HCT116 (cell line): ENCODE measurements at regions not wholly inside any gene's neighbourhood (a gene's known extent, or its start where the extent isn't known, plus 50 kb on each side); places are given as distances from the start of the nearest gene placed in this dataset.

Experiments
- ATAC-seq: fragments of 200-7000 bp; cut with Tn5 transposase; 2 replicates; pipeline ENCODE4 v1.9.1; 2020; ENCODE audit warnings: mild to moderate bottlenecking, moderate library complexity
- BruUV-seq: library from RNA; stranded (reverse); fragments of 400-500 nt; replicated peaks from 2 replicates; lab custom pipeline; 2021; lab: Mats Ljungman, UMichigan
- CTCF ChIA-PET: fragments of 300-600 bp; sonication (Branson Sonifier 250); formaldehyde crosslinking; loops from one replicate; lab custom pipeline; 2021; ENCODE audit warnings: antibody characterized with exemption; lab: Charles Lee
- POLR2A ChIA-PET: fragments of 300-600, 350-600 bp; sonication (Branson Sonifier 250); formaldehyde crosslinking; loops from one replicate; lab custom pipeline; 2021; ENCODE audit warnings: antibody characterized with exemption; lab: Charles Lee
- RAD21 ChIA-PET, 2 experiments: fragments of 300-600 bp; sonication (Branson Sonifier 250); formaldehyde crosslinking; loops; one replicate each; lab custom pipeline; 2023; ENCODE audit warnings: low total read pairs in 2 of 2; ENCODE audit not compliant: uncharacterized antibody in 2 of 2, unreplicated experiment in 2 of 2, low non-redundant PET in 1 of 2; lab: Charles Lee
- DNase-seq: peaks from one replicate; pipeline ENCODE4 v3.0.0-alpha.2; 2010; ENCODE audit warnings: low read depth, low spot score
- H2AFZ ChIP-seq: fragments of 200-600 bp; shearing (Covaris generic), sonication (generic); 2 replicates; pipeline ENCODE4 v1.6.1; 2017; ENCODE audit warnings: low read depth, mixed run types, mixed read lengths, antibody characterized with exemption, low read length; ENCODE audit not compliant: poor library complexity, severe bottlenecking
- H3K27ac ChIP-seq: 2 replicates; pipeline ENCODE4 v1.5.1; 2012; ENCODE audit warnings: low read depth, low read length
- H3K27me3 ChIP-seq: fragments of 200-600 bp; sonication (generic); 2 replicates; pipeline ENCODE4 v1.6.1; 2016; ENCODE audit warnings: mixed run types, low read length, mixed read lengths; ENCODE audit not compliant: insufficient read depth
- H3K36me3 ChIP-seq, 2 experiments: fragments of 200-500 bp in 1 of 2; fragments of 200-600 bp in 1 of 2; sonication (Bioruptor generic) in 1 of 2; sonication (generic) in 1 of 2; 2 replicates each; pipeline versions ENCODE4 v1.5.1 to v1.6.1; 2014 to 2016; ENCODE audit warnings: low read length in 2 of 2, inconsistent platforms in 1 of 2, mixed read lengths in 1 of 2, mixed run types in 1 of 2; ENCODE audit not compliant: insufficient read depth in 2 of 2, control insufficient read depth in 1 of 2
- H3K4me1 ChIP-seq, 2 experiments: fragments of 200-600 bp in 1 of 2; sonication (generic) in 1 of 2; 2 replicates each; pipeline versions ENCODE4 v1.5.1 to v1.6.1; 2012 to 2017; ENCODE audit warnings: low read length in 2 of 2, inconsistent platforms in 1 of 2, mild to moderate bottlenecking in 1 of 2, mixed read lengths in 1 of 2, mixed run types in 1 of 2, moderate library complexity in 1 of 2; ENCODE audit not compliant: insufficient read depth in 2 of 2, control insufficient read depth in 1 of 2
- H3K4me2 ChIP-seq: fragments of 200-600 bp; sonication (generic); 2 replicates; pipeline ENCODE4 v1.6.1; 2017; ENCODE audit warnings: mixed run types, low read length, mixed read lengths
- H3K4me3 ChIP-seq, 2 experiments: fragments of 200-600 bp in 1 of 2; sonication (generic) in 1 of 2; replicated peaks in 1 of 2; 2 replicates each; pipeline ENCODE4 v1.5.1; 2011 to 2016; ENCODE audit warnings: low read length in 2 of 2, control low read depth in 1 of 2, low read depth in 1 of 2, mild to moderate bottlenecking in 1 of 2, mixed read lengths in 1 of 2, mixed run types in 1 of 2
- H3K79me2 ChIP-seq: fragments of 200-600 bp; sonication (generic); 2 replicates; pipeline ENCODE4 v1.6.1; 2017; ENCODE audit warnings: mild to moderate bottlenecking, mixed run types, low read length, moderate library complexity, mixed read lengths; ENCODE audit not compliant: insufficient read depth
- H3K9ac ChIP-seq: fragments of 200-600 bp; sonication (generic); 2 replicates; pipeline ENCODE4 v1.6.1; 2016; ENCODE audit warnings: low read length, mixed read lengths
- H3K9me2 ChIP-seq: fragments of 200-600 bp; sonication (generic), shearing (Covaris generic); 2 replicates; pipeline ENCODE4 v1.6.1; 2017; ENCODE audit warnings: mixed run types, mild to moderate bottlenecking, moderate library complexity; ENCODE audit not compliant: insufficient read depth
- H3K9me3 ChIP-seq, 2 experiments: fragments of 200-500 bp in 1 of 2; fragments of 200-600 bp in 1 of 2; sonication (Bioruptor generic) in 1 of 2; sonication (generic) in 1 of 2; 2 replicates each; pipeline ENCODE4 v1.6.1; 2014 to 2017; ENCODE audit warnings: low read length in 2 of 2, mixed read lengths in 2 of 2, inconsistent platforms in 1 of 2, low read depth in 1 of 2, mild to moderate bottlenecking in 1 of 2, mixed run types in 1 of 2, moderate library complexity in 1 of 2; ENCODE audit not compliant: control insufficient read depth in 1 of 2, insufficient read depth in 1 of 2
- H4K20me1 ChIP-seq: fragments of 200-600 bp; sonication (generic), shearing (Covaris generic); 2 replicates; pipeline ENCODE4 v1.6.1; 2017; ENCODE audit warnings: mixed run types, mild to moderate bottlenecking, moderate library complexity; ENCODE audit not compliant: insufficient read depth
- CEBPB ChIP-seq: IDR thresholded peaks from 2 replicates; pipeline ENCODE4 v1.6.1; 2012; ENCODE audit warnings: low read depth
- EGR1 ChIP-seq: IDR thresholded peaks from 2 replicates; pipeline ENCODE4 v1.6.1; 2012; ENCODE audit warnings: low read depth
- EZH2 ChIP-seq: fragments of 200-600 bp; sonication (generic); IDR thresholded peaks from 2 replicates; pipeline ENCODE4 v1.6.1; 2017; ENCODE audit warnings: antibody characterized with exemption, mixed run types
- EZH2phosphoT487 ChIP-seq: fragments of 200-600 bp; IDR thresholded peaks from 2 replicates; pipeline ENCODE4 v1.6.1; 2018; ENCODE audit warnings: antibody characterized with exemption, borderline replicate concordance
- FOSL1 ChIP-seq: IDR thresholded peaks from 2 replicates; pipeline ENCODE4 v1.6.1; 2012; ENCODE audit warnings: low read depth
- JUND ChIP-seq: IDR thresholded peaks from 2 replicates; pipeline ENCODE4 v1.6.1; 2012
- MAX ChIP-seq: IDR thresholded peaks from 2 replicates; pipeline ENCODE4 v1.6.1; 2012
- POLR2A ChIP-seq: IDR thresholded peaks from 2 replicates; pipeline ENCODE4 v1.7.0; 2011; ENCODE audit warnings: borderline replicate concordance; ENCODE audit not compliant: insufficient read depth, insufficient read length; ENCODE audit errors: extremely low read depth
- POLR2AphosphoS5 ChIP-seq: IDR thresholded peaks from 2 replicates; pipeline ENCODE4 v1.6.1; 2011; ENCODE audit warnings: mild to moderate bottlenecking, low read depth, low read length, moderate library complexity
- RAD21 ChIP-seq: IDR thresholded peaks from 2 replicates; pipeline ENCODE4 v1.6.1; 2012; ENCODE audit warnings: low read depth, mild to moderate bottlenecking
- SIN3A ChIP-seq: IDR thresholded peaks from 2 replicates; pipeline ENCODE4 v1.6.1; 2012; ENCODE audit warnings: low read depth
- SP1 ChIP-seq: IDR thresholded peaks from 2 replicates; pipeline ENCODE4 v1.6.1; 2012; ENCODE audit warnings: low read depth
- SRF ChIP-seq: IDR thresholded peaks from 2 replicates; pipeline ENCODE4 v1.6.1; 2012; ENCODE audit warnings: low read depth
- TCF7L2 ChIP-seq: IDR thresholded peaks from 2 replicates; pipeline ENCODE4 v1.7.0; 2011; ENCODE audit warnings: borderline replicate concordance, inconsistent platforms; ENCODE audit not compliant: insufficient read depth, insufficient read length; ENCODE audit errors: extremely low read depth
- YY1 ChIP-seq: IDR thresholded peaks from 2 replicates; pipeline ENCODE4 v1.6.1; 2011; ENCODE audit warnings: low read length, low read depth, moderate library complexity, mild to moderate bottlenecking; ENCODE audit not compliant: insufficient replicate concordance; ENCODE audit errors: extremely low read depth
- ZFX ChIP-seq: fragments of 450-650 bp; IDR thresholded peaks from 2 replicates; pipeline ENCODE4 v1.6.1; 2017
- intact Hi-C: fragments of 100-400 bp; cut with micrococcal nuclease; formaldehyde crosslinking; loops from 2 replicates; pipeline ENCODE4 v1.10.0; 2022
- TF ChIP-seq, protein P1 (sequence below): IDR thresholded peaks from 2 replicates; pipeline ENCODE4 v1.6.1; 2012
- TF ChIP-seq, protein P2 (sequence below): IDR thresholded peaks from 2 replicates; pipeline ENCODE4 v1.6.1; 2012; ENCODE audit warnings: low read depth
- TF ChIP-seq, protein P3 (sequence below): IDR thresholded peaks from 2 replicates; pipeline ENCODE4 v1.6.1; 2011; ENCODE audit warnings: mild to moderate bottlenecking, low read length, moderate library complexity; ENCODE audit not compliant: insufficient replicate concordance; ENCODE audit errors: extremely low read depth

DNA sequence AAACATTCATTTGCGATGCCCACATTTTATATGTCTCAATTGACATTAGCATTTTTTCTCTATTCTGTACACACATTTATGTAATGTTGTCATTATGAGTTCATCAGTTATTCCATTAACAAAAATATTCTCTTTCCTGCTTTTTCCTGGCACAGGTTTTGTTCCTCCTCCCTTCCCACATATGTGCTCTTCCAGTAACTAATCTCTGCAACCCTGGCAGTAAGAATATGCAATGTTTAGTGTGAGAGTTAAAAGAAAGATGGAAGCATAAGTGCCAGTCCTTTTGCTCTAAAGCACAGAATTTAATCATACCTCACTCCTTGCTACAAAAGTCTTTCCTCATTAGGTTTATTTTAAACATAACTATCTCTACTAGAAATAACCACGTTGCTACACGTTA, 155.8 kb upstream of the ERBB4 start:
- BruUV-seq: no TSS peak

More for the DNA sequence above, 155.8 kb upstream of the ERBB4 start:
- Histone ChIP-seq H3K9me2 (no peaks in the 10 kb centered on the region), H3K4me2 (no peak overlapping the region), H3K27me3 (no peaks in the 10 kb centered on the region), H3K9ac (no peak overlapping the region), H4K20me1 (no peaks in the 10 kb centered on the region), H3K4me1 (no peaks in the 10 kb centered on the region), H3K36me3 (no peaks in the 10 kb centered on the region), H2AFZ (no peak overlapping the region), H3K79me2 (no peaks in the 10 kb centered on the region), H3K9me3 (no peaks in the 10 kb centered on the region), H3K27ac (no peak overlapping the region), H3K4me3 (no peak overlapping the region)
- intact Hi-C loops: no loop called here
- ChIA-PET RAD21 (no interaction called here), POLR2A (no interaction called here), CTCF (no interaction called here)
- no peak for TF ChIP-seq POLR2A
- TF ChIP-seq FOSL1: no peak
- TF ChIP-seq ZFX: no peak
- TF ChIP-seq SRF: no peak
- no peak for TF ChIP-seq EGR1
- no peak for TF ChIP-seq RAD21
- no peak for TF ChIP-seq EZH2
- TF ChIP-seq, protein P1, sequence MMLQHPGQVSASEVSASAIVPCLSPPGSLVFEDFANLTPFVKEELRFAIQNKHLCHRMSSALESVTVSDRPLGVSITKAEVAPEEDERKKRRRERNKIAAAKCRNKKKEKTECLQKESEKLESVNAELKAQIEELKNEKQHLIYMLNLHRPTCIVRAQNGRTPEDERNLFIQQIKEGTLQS: no peak
- TF ChIP-seq, protein P2, sequence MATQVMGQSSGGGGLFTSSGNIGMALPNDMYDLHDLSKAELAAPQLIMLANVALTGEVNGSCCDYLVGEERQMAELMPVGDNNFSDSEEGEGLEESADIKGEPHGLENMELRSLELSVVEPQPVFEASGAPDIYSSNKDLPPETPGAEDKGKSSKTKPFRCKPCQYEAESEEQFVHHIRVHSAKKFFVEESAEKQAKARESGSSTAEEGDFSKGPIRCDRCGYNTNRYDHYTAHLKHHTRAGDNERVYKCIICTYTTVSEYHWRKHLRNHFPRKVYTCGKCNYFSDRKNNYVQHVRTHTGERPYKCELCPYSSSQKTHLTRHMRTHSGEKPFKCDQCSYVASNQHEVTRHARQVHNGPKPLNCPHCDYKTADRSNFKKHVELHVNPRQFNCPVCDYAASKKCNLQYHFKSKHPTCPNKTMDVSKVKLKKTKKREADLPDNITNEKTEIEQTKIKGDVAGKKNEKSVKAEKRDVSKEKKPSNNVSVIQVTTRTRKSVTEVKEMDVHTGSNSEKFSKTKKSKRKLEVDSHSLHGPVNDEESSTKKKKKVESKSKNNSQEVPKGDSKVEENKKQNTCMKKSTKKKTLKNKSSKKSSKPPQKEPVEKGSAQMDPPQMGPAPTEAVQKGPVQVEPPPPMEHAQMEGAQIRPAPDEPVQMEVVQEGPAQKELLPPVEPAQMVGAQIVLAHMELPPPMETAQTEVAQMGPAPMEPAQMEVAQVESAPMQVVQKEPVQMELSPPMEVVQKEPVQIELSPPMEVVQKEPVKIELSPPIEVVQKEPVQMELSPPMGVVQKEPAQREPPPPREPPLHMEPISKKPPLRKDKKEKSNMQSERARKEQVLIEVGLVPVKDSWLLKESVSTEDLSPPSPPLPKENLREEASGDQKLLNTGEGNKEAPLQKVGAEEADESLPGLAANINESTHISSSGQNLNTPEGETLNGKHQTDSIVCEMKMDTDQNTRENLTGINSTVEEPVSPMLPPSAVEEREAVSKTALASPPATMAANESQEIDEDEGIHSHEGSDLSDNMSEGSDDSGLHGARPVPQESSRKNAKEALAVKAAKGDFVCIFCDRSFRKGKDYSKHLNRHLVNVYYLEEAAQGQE: no peak
- TF ChIP-seq, protein P3, sequence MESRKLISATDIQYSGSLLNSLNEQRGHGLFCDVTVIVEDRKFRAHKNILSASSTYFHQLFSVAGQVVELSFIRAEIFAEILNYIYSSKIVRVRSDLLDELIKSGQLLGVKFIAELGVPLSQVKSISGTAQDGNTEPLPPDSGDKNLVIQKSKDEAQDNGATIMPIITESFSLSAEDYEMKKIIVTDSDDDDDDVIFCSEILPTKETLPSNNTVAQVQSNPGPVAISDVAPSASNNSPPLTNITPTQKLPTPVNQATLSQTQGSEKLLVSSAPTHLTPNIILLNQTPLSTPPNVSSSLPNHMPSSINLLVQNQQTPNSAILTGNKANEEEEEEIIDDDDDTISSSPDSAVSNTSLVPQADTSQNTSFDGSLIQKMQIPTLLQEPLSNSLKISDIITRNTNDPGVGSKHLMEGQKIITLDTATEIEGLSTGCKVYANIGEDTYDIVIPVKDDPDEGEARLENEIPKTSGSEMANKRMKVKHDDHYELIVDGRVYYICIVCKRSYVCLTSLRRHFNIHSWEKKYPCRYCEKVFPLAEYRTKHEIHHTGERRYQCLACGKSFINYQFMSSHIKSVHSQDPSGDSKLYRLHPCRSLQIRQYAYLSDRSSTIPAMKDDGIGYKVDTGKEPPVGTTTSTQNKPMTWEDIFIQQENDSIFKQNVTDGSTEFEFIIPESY: no peak
- no peak for TF ChIP-seq TCF7L2
- TF ChIP-seq POLR2AphosphoS5: no peak
- TF ChIP-seq EZH2phosphoT487: no peak
- no peak for TF ChIP-seq SIN3A
- TF ChIP-seq MAX: no peak
- no peak for TF ChIP-seq SP1
- TF ChIP-seq YY1: no peak
- TF ChIP-seq CEBPB: no peak
- TF ChIP-seq JUND: no peak
- ATAC-seq (no peak), DNase-seq (no peak)
